KG1 (cell line): ENCODE measurements at regions not wholly inside any gene's neighbourhood (a gene's known extent, or its start where the extent isn't known, plus 50 kb on each side); places are given as distances from the start of the nearest gene placed in this dataset.
A peak's percentile ranks its signal among the peaks of the same experiment; 100 is the strongest.

Experiments used
- DNase-seq: peaks from one replicate; lab custom pipeline; 2025; lab: John Stamatoyannopoulos, UW

DNA sequence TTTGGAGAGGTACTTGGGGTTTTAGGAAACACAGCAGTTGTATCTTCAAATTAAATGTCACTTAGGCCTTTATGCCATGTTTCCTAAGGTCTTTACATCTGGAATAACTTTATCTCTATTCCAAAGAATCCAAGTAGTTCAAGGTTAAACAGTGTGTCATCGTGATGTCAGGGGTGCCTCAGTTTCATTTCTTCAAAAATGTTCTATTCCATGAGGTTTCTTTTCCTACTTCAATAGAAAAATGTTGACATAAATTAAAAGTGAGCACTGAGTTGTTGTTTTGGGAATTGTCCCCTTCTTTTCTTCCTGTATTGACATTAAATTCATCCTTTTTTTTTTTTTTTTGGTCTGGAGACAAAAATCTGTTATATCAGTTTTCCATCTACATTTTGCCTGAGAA, 160.6 kb upstream of the C21orf91 start:
- no peak for DNase-seq

- no peak for DNase-seq
Measured at GRCh38 chr21:17978895-17979294, 159.7 kb upstream of the C21orf91 start.

- no peak for DNase-seq
Measured at GRCh38 chr21:17976691-17977090, 157.5 kb upstream of the C21orf91 start.

GRCh38 chr21:17976139-17976538, 157.0 kb upstream of the C21orf91 start:
- DNase-seq = no peak

GRCh38 chr21:17967319-17967718, 148.2 kb upstream of the C21orf91 start:
- DNase-seq = no peak

DNA sequence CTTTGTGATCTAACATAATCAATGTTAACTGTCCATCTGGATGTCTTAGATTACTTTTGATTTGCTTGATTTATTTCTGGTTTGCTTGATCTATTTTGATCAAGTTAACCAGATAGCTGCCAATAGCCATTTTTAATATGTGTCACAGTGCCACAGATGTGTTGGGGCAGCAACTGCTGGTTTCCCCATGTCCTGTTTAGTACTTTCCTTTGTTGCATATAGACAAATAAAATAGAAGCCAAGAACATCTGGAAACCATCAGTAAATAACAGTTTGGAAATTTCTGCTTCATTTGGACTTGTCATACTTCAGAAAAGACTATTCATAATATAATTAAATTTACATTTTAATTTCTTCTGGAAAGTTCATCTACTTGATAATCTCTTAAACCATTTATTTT, 145.6 kb upstream of the C21orf91 start:
- DNase-seq = no peak

- no peak for DNase-seq
Measured at GRCh38 chr21:17964199-17964598, 145.0 kb upstream of the C21orf91 start.

- DNase-seq = no peak
Measured at GRCh38 chr21:17950591-17950990, 131.4 kb upstream of the C21orf91 start.

DNA sequence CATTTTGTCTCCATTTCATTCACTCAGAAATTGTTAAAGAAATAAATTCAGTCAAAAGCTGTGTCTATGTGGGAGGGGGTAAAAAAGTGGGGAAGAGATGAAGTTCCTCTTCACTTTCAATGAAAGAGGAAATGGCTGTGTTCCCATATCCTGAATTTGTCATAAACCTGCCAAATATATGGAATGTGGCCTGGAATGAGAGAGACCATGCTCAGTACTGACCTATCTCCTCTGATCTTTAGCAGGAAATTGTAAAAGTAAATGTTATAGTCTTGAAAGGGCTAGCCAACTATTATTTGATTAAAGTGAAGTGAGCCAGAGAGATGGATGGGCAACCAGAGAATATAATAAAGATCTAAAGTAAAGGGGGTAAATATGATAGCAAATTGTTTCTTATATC, 130.3 kb upstream of the C21orf91 start:
- DNase-seq = no peak

GRCh38 chr21:17947531-17947930, 128.4 kb upstream of the C21orf91 start:
- DNase-seq = no peak

- no peak for DNase-seq
Measured at GRCh38 chr21:17931080-17931479, 111.9 kb upstream of the C21orf91 start.

- DNase-seq = no peak
Measured at GRCh38 chr21:17930093-17930492, 110.9 kb upstream of the C21orf91 start.

DNA sequence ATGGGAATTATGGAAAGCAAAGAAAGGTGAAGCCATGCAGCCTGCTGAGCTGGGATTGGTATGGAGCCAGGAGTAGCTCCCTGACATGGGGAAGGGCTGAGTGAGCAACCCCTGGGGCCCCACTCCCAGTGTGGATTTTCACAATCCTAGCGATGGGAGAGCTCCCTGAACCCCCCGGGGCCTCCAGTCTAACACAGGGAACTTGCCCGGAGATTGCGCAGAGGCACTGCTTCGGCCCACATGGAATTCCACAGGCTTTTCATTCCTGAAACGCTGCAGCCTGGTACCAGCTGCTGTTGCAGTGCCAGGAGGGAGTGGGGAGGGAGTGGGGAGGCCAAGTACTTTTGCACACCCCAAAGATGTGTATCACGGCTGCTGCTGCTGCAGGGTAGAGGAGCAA, 110.4 kb upstream of the C21orf91 start:
- DNase-seq = no peak

DNA sequence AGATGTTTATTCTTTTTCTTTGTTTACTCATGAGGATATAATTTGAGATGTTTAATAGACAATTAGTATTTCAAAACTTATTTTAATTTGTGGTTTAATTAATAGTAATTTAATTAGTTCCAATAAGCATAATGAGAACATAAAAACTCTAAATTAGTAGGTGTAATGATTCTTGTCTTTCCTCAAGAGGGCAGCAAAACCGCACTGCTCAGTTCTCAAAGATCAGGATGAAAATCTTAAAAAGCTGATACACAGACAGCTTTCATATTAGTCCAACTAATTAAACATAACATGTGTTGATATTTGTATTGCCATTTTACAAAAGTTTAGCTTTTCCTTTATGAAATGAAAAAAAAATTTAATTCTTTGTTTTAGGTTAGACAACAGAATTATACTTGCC, 106.7 kb upstream of the C21orf91 start:
- peak; percentile 21 for DNase-seq

DNA sequence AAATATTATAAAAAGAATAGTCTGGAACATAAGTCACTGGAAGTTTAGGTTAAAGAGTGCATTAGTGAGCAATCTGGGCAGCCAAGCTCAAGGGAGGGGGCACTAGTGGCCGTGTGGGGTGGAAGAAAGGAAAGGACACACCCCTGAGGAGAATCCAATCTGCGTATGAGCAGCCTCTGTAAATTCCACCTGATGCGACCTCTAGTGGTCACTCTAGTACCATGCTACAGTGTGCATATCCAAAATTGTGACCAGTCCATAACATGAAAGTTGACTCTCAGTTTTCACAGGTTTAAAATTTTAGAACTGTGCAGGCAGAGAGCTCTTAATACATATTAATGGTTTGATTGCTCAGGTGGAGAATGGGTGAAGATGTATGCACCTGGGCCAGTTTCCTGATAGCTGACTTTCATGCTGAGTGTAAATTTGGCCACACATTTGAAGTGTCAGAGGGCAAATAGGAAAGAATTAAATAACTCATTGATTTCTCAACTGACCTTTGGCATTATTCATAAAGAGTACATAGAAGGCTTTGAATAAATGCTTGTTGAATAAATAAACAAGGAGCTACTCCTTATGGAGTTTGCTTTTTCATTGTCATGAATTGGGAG, 105.9 kb upstream of the C21orf91 start:
- DNase-seq = peak; percentile 5

GRCh38 chr21:17921579-17922530, 102.7 kb upstream of the C21orf91 start:
- no peak for DNase-seq

GRCh38 chr21:17915976-17916375, 96.8 kb upstream of the C21orf91 start:
- DNase-seq = no peak

DNA sequence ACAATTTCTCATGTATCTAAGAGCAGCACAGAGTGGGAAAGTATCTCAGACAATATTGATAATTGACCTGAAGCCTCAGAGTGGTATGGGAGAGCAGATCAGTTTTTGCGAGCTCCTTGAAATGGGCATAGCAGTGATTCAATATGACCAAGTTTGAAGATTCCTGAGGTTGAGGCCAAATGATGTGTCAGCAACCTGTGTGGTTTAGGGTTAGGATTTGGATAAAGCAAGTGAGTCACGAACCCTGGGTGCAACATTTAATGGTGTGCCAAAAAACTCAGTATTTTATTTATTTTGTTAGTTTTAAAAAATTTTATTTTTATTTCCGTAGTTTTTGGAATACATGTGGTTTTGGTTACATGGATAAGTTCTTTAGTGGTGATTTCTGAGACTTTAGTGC, 92.5 kb upstream of the C21orf91 start:
- no peak for DNase-seq

- DNase-seq = no peak
Measured at GRCh38 chr21:17903929-17904639, 84.9 kb upstream of the C21orf91 start.

- DNase-seq = peak; percentile 4
Measured at GRCh38 chr21:17903029-17903806, 84.1 kb upstream of the C21orf91 start.

- no peak for DNase-seq
Measured at GRCh38 chr21:17901458-17902079, 82.4 kb upstream of the C21orf91 start.

GRCh38 chr21:17900990-17901385, 81.8 kb upstream of the C21orf91 start:
- no peak for DNase-seq
